ENCODE measurements at regions not wholly inside any gene's neighbourhood (a gene's known extent, or its start where the extent isn't known, plus 50 kb on each side); places are given as distances from the start of the nearest gene placed in this dataset.

DNA sequence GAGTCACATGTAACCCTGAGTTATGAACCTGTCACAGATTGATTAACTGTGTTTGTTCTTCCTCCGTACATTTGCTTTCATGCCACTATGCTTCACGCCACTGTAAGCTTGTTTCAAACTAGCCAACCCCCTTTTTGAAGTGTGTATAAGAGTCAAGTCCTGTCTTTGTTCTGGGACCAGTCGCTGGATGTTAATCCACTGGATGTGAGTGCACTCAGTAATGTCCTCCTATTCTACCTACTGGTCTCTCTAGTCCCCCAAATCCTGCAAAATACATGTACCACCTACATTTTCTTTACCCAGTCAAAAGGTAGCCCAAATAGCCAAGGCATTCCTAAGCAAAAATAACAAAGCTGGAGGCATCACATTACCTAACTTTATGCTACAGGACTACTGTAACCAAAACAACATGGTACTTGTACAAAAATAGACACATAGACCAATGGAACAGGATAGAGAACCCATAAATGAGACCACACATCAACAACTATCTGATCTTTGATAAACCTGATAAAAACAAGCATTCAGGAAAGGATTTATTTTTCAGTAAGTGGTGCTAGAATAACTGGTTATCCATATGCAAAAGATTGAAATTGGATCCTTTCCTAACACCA, 1139.1 kb upstream of the SEMA6A start:
- Mint-ChIP-seq H3K9me3 (peaks cover 19 to 36% of the 10 kb centered on the region in 2 donors), H3K36me3 (peaks cover 23% of the 10 kb centered on the region), H3K4me1 (no peaks in the 10 kb centered on the region), H3K27me3 (ENCODE audit: low read depth in 2 of 2) (no peaks in the 10 kb centered on the region), H3K4me3 (no peak overlapping the region), H3K27ac (no peak overlapping the region)
- no peaks in the 10 kb centered on the region for H3K4me1 ChIP-seq (ENCODE audit: control insufficient read depth, insufficient read depth, low read length)
- DNase-seq, result peak in 1 of 2 donors; percentile 5
- no peak overlapping the region for H3K4me3 ChIP-seq (ENCODE audit: low read length)
- TF ChIP-seq CTCF (IDR thresholded peaks at IDR 0.05), result no peak
- intact Hi-C loops (cut with micrococcal nuclease), result no loop called here
- no peak for ATAC-seq
- H3K9me3 ChIP-seq (ENCODE audit: control insufficient read depth, insufficient read depth, low read length), result peaks cover 17% of the 10 kb centered on the region
- no peak overlapping the region for H3K27ac ChIP-seq (ENCODE audit: low read length)
- H3K36me3 ChIP-seq (ENCODE audit: control insufficient read depth, insufficient read depth, low read length), result no peaks in the 10 kb centered on the region
- H3K27me3 ChIP-seq (ENCODE audit: control insufficient read depth, insufficient read depth, low read length), result no peaks in the 10 kb centered on the region
- 78% methylated on average over 3 of the region's 3 CpGs for WGBS (ENCODE audit: insufficient coverage)

DNA sequence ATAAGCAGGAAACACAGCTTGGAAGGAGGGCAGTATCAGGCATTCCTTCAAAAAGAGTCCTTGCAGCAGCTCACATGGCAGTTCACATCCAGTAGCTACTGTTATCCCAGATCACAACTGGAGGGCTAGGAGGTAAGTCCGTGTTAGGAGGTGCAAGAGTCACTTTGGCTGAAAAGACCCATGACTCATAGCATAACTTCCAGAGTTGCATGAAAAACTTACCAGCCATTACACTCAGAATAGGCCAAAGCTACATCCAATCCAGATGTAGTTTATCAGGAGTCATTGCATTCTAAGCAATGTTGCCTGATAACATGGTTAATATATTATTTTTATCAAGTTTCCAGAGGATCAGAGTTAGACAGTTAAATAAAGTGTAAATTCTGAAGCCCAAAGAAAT, 1126.4 kb upstream of the SEMA6A start:
- Histone ChIP-seq H3K9me3 (ENCODE audit: control insufficient read depth, insufficient read depth, low read length) (no peaks in the 10 kb centered on the region), H3K4me1 (ENCODE audit: control insufficient read depth, insufficient read depth, low read length) (no peaks in the 10 kb centered on the region), H3K36me3 (ENCODE audit: control insufficient read depth, insufficient read depth, low read length) (no peaks in the 10 kb centered on the region), H3K4me3 (ENCODE audit: low read length) (no peak overlapping the region), H3K27ac (ENCODE audit: low read length) (no peak overlapping the region), H3K27me3 (ENCODE audit: control insufficient read depth, insufficient read depth, low read length) (no peaks in the 10 kb centered on the region)
- 100% methylated on average over 1 of the region's 1 CpG for WGBS (ENCODE audit: insufficient coverage)
- no peak for TF ChIP-seq CTCF (IDR thresholded peaks at IDR 0.05)
- Mint-ChIP-seq H3K4me1 (no peaks in the 10 kb centered on the region), H3K9me3 (peaks cover 18 to 27% of the 10 kb centered on the region in 2 donors), H3K36me3 (no peaks in the 10 kb centered on the region), H3K4me3 (no peak overlapping the region), H3K27me3 (ENCODE audit: low read depth in 2 of 2) (no peaks in the 10 kb centered on the region), H3K27ac (no peak overlapping the region)
- ATAC-seq (no peak), DNase-seq (no peak)
- intact Hi-C loops (cut with micrococcal nuclease), result no loop called here

DNA sequence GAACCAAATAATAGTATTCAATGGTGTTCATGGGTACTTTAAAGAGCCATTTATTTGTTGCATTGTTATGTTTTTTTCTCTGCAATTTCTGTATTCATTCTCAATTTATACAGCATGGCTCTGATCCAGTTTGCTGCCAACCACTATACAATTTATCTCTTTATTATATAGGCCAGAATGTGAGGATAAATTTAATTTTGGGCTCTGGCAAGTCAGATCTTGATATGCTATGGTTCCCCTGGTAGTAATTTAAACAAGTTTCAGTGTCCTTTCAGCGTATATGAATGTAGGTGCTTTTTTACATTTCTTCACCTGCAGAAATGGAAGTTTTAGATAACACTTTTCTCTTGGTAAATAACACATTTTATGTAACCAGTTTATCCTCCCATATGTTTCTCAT, 1118.0 kb upstream of the SEMA6A start:
- Histone ChIP-seq H3K27me3 (ENCODE audit: control insufficient read depth, insufficient read depth, low read length) (no peaks in the 10 kb centered on the region), H3K4me3 (ENCODE audit: low read length) (no peak overlapping the region), H3K27ac (ENCODE audit: low read length) (no peak overlapping the region), H3K4me1 (ENCODE audit: control insufficient read depth, insufficient read depth, low read length) (no peaks in the 10 kb centered on the region), H3K9me3 (ENCODE audit: control insufficient read depth, insufficient read depth, low read length) (no peaks in the 10 kb centered on the region), H3K36me3 (ENCODE audit: control insufficient read depth, insufficient read depth, low read length) (no peaks in the 10 kb centered on the region)
- TF ChIP-seq CTCF (IDR thresholded peaks at IDR 0.05), result no peak
- H3K27ac Mint-ChIP-seq, result no peak overlapping the region
- no peak for ATAC-seq
- H3K4me1 Mint-ChIP-seq, result no peaks in the 10 kb centered on the region
- intact Hi-C loops (cut with micrococcal nuclease), result no loop called here
- no peak for DNase-seq
- peaks cover 8 to 18% of the 10 kb centered on the region in 2 donors for H3K9me3 Mint-ChIP-seq
- no peak overlapping the region for H3K4me3 Mint-ChIP-seq
- no peaks in the 10 kb centered on the region for H3K36me3 Mint-ChIP-seq
- H3K27me3 Mint-ChIP-seq (ENCODE audit: low read depth in 2 of 2), result no peaks in the 10 kb centered on the region
- WGBS (ENCODE audit: insufficient coverage), result no CpG with 5 or more reads among the region's 1 CpG
